Psoas muscle (tissue), 7 donors: ENCODE measurements at regions not wholly inside any gene's neighbourhood (a gene's known extent, or its start where the extent isn't known, plus 50 kb on each side); places are given as distances from the start of the nearest gene placed in this dataset.

Experiments
- ATAC-seq, 4 donors: fragments of 200-7000 bp; cut with Tn5 transposase; one replicate each; pipeline ENCODE4 v1.9.1; 2020; ENCODE audit warnings: moderate library complexity in 3 of 4, mild to moderate bottlenecking in 2 of 4
- DNase-seq, 2 donors: peaks; one replicate each; pipeline ENCODE4 v3.0.0-alpha.2; 2020
- H3K27ac ChIP-seq: fragments of 200-600 bp; one replicate; pipeline ENCODE4 v1.8.0; 2022
- H3K27me3 ChIP-seq, 3 donors: fragments of 200-600 bp in 1 of 3; one replicate each; pipeline versions ENCODE4 v1.6.1 to v1.8.0; 2013 to 2022; ENCODE audit warnings: low read length in 2 of 3, mild to moderate bottlenecking in 2 of 3, moderate library complexity in 1 of 3; ENCODE audit not compliant: insufficient read depth in 3 of 3
- H3K36me3 ChIP-seq, 2 donors: fragments of 200-600 bp in 1 of 2; one replicate each; pipeline versions ENCODE4 v1.6.1 to v1.8.0; 2013 to 2022; ENCODE audit warnings: low read depth in 1 of 2, mild to moderate bottlenecking in 1 of 2, moderate library complexity in 1 of 2; ENCODE audit not compliant: insufficient read depth in 1 of 2
- H3K4me1 ChIP-seq: fragments of 200-600 bp; one replicate; pipeline ENCODE4 v1.8.0; 2022
- H3K4me3 ChIP-seq: fragments of 200-600 bp; one replicate; pipeline ENCODE4 v1.8.0; 2022; ENCODE audit warnings: mild to moderate bottlenecking
- H3K9me3 ChIP-seq: fragments of 200-600 bp; one replicate; pipeline ENCODE4 v1.8.0; 2022
- WGBS, 3 donors: extraction: QIAGEN DNeasy Blood & Tissue Kit; methylation state at CpG; one replicate each; pipeline versions ENCODE4 v1.1.6 to v1.1.7; 2013; 5-methylcytosine and 5-hydroxymethylcytosine counted together
- intact Hi-C, 2 donors: fragments of 100-400 bp; cut with DNase I; formaldehyde crosslinking; loops; one replicate each; pipeline versions ENCODE4 v1.11.0 to v1.14.2; 2022
- TF ChIP-seq, protein P1 (sequence below): fragments of 200-600 bp; IDR thresholded peaks from one replicate; pipeline ENCODE4 v1.8.0; 2022; ENCODE audit warnings: antibody characterized with exemption
- donor health status: healthy with polysubstance abuse.
- donor health status: DM: no; HTN: no; CAD: no; lungs with moderate emphysema.
- donor health status: Bipolar disorder and iron deficiency.
- donor health status: healthy.
- donor health status: DM: yes; HTN: yes; CAD: no.
- donor health status: DM: no; HTN: no; CAD: no.
- donor health status: DM: yes; HTN: yes; CAD: no.

DNA sequence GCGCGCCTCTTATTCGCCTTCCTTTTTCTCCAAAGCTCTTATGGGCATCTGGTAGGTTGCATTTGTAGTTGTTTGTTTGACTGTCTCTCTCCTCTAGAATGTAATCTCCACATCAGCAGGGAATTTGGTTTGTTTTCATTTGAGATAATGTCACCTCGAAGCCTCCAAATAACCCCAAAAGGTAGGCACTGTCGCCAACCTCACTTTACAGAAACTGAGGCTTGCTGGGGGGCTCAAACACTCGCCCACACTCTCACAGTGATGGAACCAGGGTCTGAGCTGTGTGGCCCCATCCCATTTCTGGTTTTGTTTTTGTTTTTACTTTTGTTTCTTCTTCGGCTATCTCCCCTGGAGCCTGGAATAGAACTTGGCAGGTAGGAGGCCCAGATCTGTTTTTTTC, 172.2 kb upstream of the MYCN start:
- Histone ChIP-seq H3K27ac (no peak overlapping the region), H3K9me3 (no peaks in the 10 kb centered on the region), H3K36me3 (no peaks in the 10 kb centered on the region), H3K4me1 (no peaks in the 10 kb centered on the region), H3K4me3 (no peak overlapping the region), H3K27me3 (no peaks in the 10 kb centered on the region)
- no peak for ATAC-seq
- 84 to 97% (median 96%) methylated on average over 7 of the region's 7 CpGs for WGBS, 3 donors
- no peak for DNase-seq
- TF ChIP-seq, protein P1, sequence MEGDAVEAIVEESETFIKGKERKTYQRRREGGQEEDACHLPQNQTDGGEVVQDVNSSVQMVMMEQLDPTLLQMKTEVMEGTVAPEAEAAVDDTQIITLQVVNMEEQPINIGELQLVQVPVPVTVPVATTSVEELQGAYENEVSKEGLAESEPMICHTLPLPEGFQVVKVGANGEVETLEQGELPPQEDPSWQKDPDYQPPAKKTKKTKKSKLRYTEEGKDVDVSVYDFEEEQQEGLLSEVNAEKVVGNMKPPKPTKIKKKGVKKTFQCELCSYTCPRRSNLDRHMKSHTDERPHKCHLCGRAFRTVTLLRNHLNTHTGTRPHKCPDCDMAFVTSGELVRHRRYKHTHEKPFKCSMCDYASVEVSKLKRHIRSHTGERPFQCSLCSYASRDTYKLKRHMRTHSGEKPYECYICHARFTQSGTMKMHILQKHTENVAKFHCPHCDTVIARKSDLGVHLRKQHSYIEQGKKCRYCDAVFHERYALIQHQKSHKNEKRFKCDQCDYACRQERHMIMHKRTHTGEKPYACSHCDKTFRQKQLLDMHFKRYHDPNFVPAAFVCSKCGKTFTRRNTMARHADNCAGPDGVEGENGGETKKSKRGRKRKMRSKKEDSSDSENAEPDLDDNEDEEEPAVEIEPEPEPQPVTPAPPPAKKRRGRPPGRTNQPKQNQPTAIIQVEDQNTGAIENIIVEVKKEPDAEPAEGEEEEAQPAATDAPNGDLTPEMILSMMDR = no peak
- intact Hi-C loops = loop anchor here in 1 of 2 donors (1.0 kb wide), 1 partner anchor 24 kb away; no protein-coding TSS in a partner anchor

DNA sequence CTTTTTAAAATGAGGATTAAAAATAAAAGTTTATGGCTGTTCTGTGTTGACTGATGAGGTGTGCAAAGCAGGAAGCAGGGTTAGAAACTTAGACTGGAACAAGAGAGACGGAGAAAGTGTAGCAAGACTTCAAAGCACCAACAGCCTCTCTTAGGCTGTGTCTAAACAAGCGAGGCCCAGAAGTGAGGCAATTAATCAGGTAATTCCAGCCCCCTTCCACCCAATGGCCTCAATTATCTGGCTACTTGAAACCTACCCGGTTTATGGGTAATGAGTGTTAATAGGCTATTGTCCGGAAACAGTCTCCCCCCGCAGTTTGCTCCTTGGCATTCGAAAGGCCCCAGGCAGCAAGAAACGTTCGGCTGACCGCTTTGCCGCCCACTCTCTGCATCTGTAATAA, 171.7 kb upstream of the MYCN start:
- intact Hi-C loops = loop anchor here in 1 of 2 donors (1.0 kb wide), 1 partner anchor 24 kb away; no protein-coding TSS in a partner anchor
- DNase-seq = no peak
- Histone ChIP-seq H3K27me3 (no peaks in the 10 kb centered on the region), H3K4me1 (no peaks in the 10 kb centered on the region), H3K36me3 (no peaks in the 10 kb centered on the region), H3K27ac (no peak overlapping the region), H3K4me3 (no peak overlapping the region), H3K9me3 (no peaks in the 10 kb centered on the region)
- TF ChIP-seq, protein P1 = no peak
- ATAC-seq = no peak
- WGBS, 3 donors = 69 to 79% (median 77%) methylated on average over 10 of the region's 10 CpGs

DNA sequence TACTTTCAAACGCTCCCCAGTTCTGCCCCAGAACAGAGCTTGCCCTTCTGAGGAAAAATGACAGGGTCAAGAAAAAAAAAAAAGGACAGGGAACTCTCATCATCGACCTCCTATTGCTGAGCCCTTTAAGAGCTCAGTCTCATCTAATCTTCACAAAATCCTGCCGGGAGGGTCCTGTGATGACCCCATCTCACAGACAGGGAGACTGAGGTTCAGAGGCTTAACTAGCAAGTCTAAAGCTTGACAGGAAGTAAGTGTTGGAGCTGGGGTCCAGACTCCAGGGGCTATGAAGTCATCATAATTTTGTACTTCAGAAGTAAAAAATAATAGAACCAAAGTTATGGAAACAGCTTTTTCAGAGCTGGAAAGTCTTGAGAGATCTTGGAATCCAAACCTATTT, 171.1 kb upstream of the MYCN start:
- no peak overlapping the region for H3K4me3 ChIP-seq
- no peak for DNase-seq
- intact Hi-C loops = no loop called here
- 77 to 86% (median 83%) methylated on average over 3 of the region's 3 CpGs for WGBS, 3 donors
- no peaks in the 10 kb centered on the region for H3K36me3 ChIP-seq
- ATAC-seq = no peak
- H3K27ac ChIP-seq = no peak overlapping the region
- H3K9me3 ChIP-seq = no peaks in the 10 kb centered on the region
- TF ChIP-seq, protein P1 = no peak
- H3K27me3 ChIP-seq = no peaks in the 10 kb centered on the region
- no peaks in the 10 kb centered on the region for H3K4me1 ChIP-seq

DNA sequence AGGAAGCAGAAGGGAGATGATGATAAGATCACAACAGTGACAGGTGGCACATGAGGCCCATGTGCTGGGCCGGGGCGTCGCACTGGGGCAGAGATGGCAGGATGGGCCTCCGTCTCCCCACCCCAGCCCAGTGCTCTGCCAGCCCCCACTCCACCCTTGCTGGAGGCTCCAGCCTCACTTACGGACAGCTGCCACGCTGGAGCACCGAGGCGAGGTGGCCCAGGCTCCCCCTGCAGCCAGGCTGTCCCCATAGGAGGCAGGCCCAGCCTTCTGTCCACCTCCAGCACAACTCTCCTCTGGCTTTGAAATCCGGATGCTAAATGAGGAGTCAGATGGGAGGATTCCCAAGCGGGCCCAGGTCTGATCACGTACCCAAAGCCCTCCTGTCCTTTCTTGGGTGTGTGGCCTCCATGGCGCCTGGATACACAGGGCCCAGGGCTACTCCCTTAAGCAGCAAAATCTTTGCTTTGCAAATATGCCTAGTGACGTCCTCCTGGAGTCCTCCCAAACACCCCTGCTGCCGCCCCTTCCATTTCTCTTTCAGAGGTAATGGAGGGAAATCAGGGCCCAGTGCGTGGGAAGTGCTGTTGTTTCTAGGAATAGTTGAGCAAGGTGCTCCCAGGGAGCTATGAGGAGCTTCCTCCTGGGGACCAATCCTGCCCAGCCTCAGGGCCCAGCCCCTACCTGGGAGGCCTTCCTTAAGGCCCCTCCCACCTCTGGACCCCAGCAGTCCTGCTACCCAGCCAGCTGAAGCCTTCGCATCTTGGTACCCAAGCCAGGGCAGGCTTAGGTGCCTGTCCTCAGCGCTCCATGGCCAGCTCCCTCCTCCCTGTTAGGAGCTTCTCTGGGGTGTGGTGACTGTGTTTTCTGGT, 170.4 kb upstream of the MYCN start:
- no peak for DNase-seq
- H3K9me3 ChIP-seq = no peaks in the 10 kb centered on the region
- intact Hi-C loops = no loop called here
- no peaks in the 10 kb centered on the region for H3K4me1 ChIP-seq
- no peak overlapping the region for H3K27ac ChIP-seq
- TF ChIP-seq, protein P1 = no peak
- no peak for ATAC-seq
- H3K4me3 ChIP-seq = no peak overlapping the region
- H3K27me3 ChIP-seq = no peaks in the 10 kb centered on the region
- no peaks in the 10 kb centered on the region for H3K36me3 ChIP-seq
- 83 to 87% (median 85%) methylated on average over 17 of the region's 17 CpGs for whole genome bisulfite sequencing, 3 donors

DNA sequence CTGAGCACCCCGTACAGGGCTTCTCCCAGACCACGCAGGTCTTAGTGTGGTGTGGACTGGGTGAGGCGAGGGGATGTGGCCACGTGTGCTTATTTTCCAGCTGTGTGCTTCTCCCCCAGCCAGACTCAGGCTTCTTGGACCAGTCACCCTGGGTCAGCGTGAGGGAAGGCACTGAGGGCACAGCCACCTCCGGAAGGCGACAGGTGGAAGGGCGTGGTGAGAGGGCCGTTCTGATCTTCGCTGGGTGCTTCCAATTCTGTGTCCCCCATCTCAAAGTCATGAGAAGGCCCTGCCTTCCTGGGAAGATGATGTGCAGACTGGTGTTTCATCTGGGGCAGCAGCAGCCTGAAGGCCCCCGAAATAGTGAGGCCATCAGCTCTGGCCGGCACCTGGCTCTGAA, 169.7 kb upstream of the MYCN start:
- H3K4me3 ChIP-seq = no peak overlapping the region
- no peaks in the 10 kb centered on the region for H3K36me3 ChIP-seq
- TF ChIP-seq, protein P1 = no peak
- no peaks in the 10 kb centered on the region for H3K9me3 ChIP-seq
- DNase-seq (no peak), ATAC-seq (no peak)
- intact Hi-C loops = no loop called here
- WGBS, 3 donors = 83 to 86% (median 85%) methylated on average over 12 of the region's 12 CpGs
- no peaks in the 10 kb centered on the region for H3K27me3 ChIP-seq
- H3K4me1 ChIP-seq = no peaks in the 10 kb centered on the region
- no peak overlapping the region for H3K27ac ChIP-seq
